PC-9 (cell line): ENCODE measurements at regions not wholly inside any gene's neighbourhood (a gene's known extent, or its start where the extent isn't known, plus 50 kb on each side); places are given as distances from the start of the nearest gene placed in this dataset.
"Not testable (repeated sequence)": the region's sequence is repeated elsewhere in the genome, so short reads cannot be mapped to it uniquely, and the experiment has no call there.

Experiments used
- BruUV-seq: library from RNA; stranded (reverse); fragments of 400-500 nt; replicated peaks from 2 replicates; lab custom pipeline; 2021; lab: Mats Ljungman, UMichigan
- CTCF ChIA-PET: fragments of 300-600 bp; sonication (Branson Sonifier 250); formaldehyde crosslinking; loops from one replicate; lab custom pipeline; 2022; ENCODE audit warnings: antibody characterized with exemption; lab: Charles Lee
- POLR2A ChIA-PET: fragments of 300-600 bp; sonication (Branson Sonifier 250); formaldehyde crosslinking; loops from one replicate; lab custom pipeline; 2022; ENCODE audit warnings: antibody characterized with exemption; ENCODE audit not compliant: unreplicated experiment; lab: Charles Lee
- DNase-seq, 2 experiments: peaks; one replicate each; pipeline versions ENCODE4 v3.0.0 to v3.0.0-alpha.2; 2015 to 2022; ENCODE audit warnings: mixed read lengths in 1 of 2
- H2AFZ ChIP-seq: fragments of 200-600 bp; sonication (generic); 2 replicates; pipeline ENCODE4 v1.8.1; 2017; ENCODE audit warnings: antibody characterized with exemption
- H3F3A ChIP-seq: fragments of 200-600 bp; sonication (generic); 2 replicates; pipeline ENCODE4 v1.8.1; 2017; ENCODE audit warnings: antibody characterized with exemption, mild to moderate bottlenecking, low read depth; ENCODE audit not compliant: insufficient read depth
- H3K27ac ChIP-seq: fragments of 200-600 bp; sonication (generic); 2 replicates; pipeline ENCODE4 v1.6.1; 2016; ENCODE audit warnings: mixed run types
- H3K27me3 ChIP-seq: fragments of 200-600 bp; sonication (generic); 2 replicates; pipeline ENCODE4 v1.6.1; 2016; ENCODE audit warnings: low read depth, mixed run types; ENCODE audit not compliant: insufficient read depth
- H3K36me3 ChIP-seq: fragments of 200-600 bp; sonication (generic); 2 replicates; pipeline ENCODE4 v1.6.1; 2016; ENCODE audit warnings: low read depth, mixed run types
- H3K4me1 ChIP-seq: fragments of 200-600 bp; sonication (generic); replicated peaks from 2 replicates; pipeline ENCODE4 v1.6.1; 2016; ENCODE audit warnings: mixed run types; ENCODE audit not compliant: insufficient read depth
- H3K4me2 ChIP-seq: fragments of 200-600 bp; sonication (generic); 2 replicates; pipeline ENCODE4 v1.6.1; 2017; ENCODE audit warnings: mixed run types
- H3K4me3 ChIP-seq: fragments of 200-600 bp; sonication (generic); 2 replicates; pipeline ENCODE4 v1.6.1; 2016; ENCODE audit warnings: mixed run types
- H3K79me2 ChIP-seq: fragments of 200-600 bp; sonication (generic); 2 replicates; pipeline ENCODE4 v1.6.1; 2017; ENCODE audit warnings: low read depth, mixed run types
- H3K9me2 ChIP-seq: fragments of 200-600 bp; sonication (generic); 2 replicates; pipeline ENCODE4 v1.8.1; 2017; ENCODE audit warnings: mild to moderate bottlenecking; ENCODE audit not compliant: insufficient read depth
- H3K9me3 ChIP-seq: fragments of 200-600 bp; sonication (generic); 2 replicates; pipeline ENCODE4 v1.8.1; 2016; ENCODE audit warnings: low read depth; ENCODE audit not compliant: insufficient read depth
- H4K20me1 ChIP-seq: fragments of 200-600 bp; sonication (generic); 2 replicates; pipeline ENCODE4 v1.8.1; 2017; ENCODE audit not compliant: insufficient read depth
- CTCF ChIP-seq: fragments of 200-600 bp; sonication (generic); conservative IDR thresholded peaks from 2 replicates; pipeline ENCODE4 v1.6.1; 2017; ENCODE audit warnings: mixed run types, antibody characterized with exemption, mild to moderate bottlenecking, moderate library complexity
- EZH2 ChIP-seq: fragments of 200-600 bp; sonication (generic); IDR thresholded peaks from 2 replicates; pipeline ENCODE4 v1.8.0; 2017; ENCODE audit warnings: antibody characterized with exemption, low read depth
- intact Hi-C: fragments of 100-400 bp; cut with micrococcal nuclease; formaldehyde crosslinking; loops from one replicate; pipeline ENCODE4 v1.10.0; 2022; ENCODE audit not compliant: unreplicated experiment

- H3K36me3 ChIP-seq = no peaks in the 10 kb centered on the region
- H3K27me3 ChIP-seq = no peaks in the 10 kb centered on the region
- ChIA-PET CTCF (no interaction called here), POLR2A (no interaction called here)
- no peak overlapping the region for H3K27ac ChIP-seq
- DNase-seq = peak in 1 of 2 experiments; percentile 6
- no peaks in the 10 kb centered on the region for H3K9me2 ChIP-seq
- BruUV-seq = no TSS peak
- no peaks in the 10 kb centered on the region for H3K9me3 ChIP-seq
- H3K4me3 ChIP-seq = no peak overlapping the region
- no peak overlapping the region for H3K4me2 ChIP-seq
- H3K4me1 ChIP-seq = no peaks in the 10 kb centered on the region
- intact Hi-C loops = loop anchor here (10.0 kb wide), 1 partner anchor 99 kb away; no protein-coding TSS in a partner anchor
- no peak overlapping the region for H2AFZ ChIP-seq
- no peak for TF ChIP-seq CTCF
- no peak for TF ChIP-seq EZH2
- H4K20me1 ChIP-seq = no peaks in the 10 kb centered on the region
- H3K79me2 ChIP-seq = no peaks in the 10 kb centered on the region
- H3F3A ChIP-seq = no peaks in the 10 kb centered on the region
These were observed 195.7 kb upstream of the IGFBP7 start for GRCh38 chr4:57305836-57306235.

- Histone ChIP-seq H4K20me1 (no peaks in the 10 kb centered on the region), H3K4me2 (no peak overlapping the region), H3K9me2 (no peaks in the 10 kb centered on the region), H3K36me3 (no peaks in the 10 kb centered on the region), H3K4me1 (no peaks in the 10 kb centered on the region), H2AFZ (no peak overlapping the region), H3K79me2 (no peaks in the 10 kb centered on the region), H3F3A (no peaks in the 10 kb centered on the region), H3K27ac (no peak overlapping the region), H3K9me3 (no peaks in the 10 kb centered on the region), H3K27me3 (no peaks in the 10 kb centered on the region), H3K4me3 (no peak overlapping the region)
- ChIA-PET CTCF (no interaction called here), POLR2A (no interaction called here)
- BruUV-seq = no TSS peak
- intact Hi-C loops = loop anchor here (10.0 kb wide), 1 partner anchor 102 kb away; no protein-coding TSS in a partner anchor
- TF ChIP-seq EZH2 (no peak), CTCF (no peak)
- peak in 1 of 2 experiments; percentile 51 for DNase-seq
These were observed 193.0 kb upstream of the IGFBP7 start for GRCh38 chr4:57303012-57303751.

GRCh38 chr4:57300300-57300699, 190.1 kb upstream of the IGFBP7 start:
- CTCF ChIA-PET, H2AFZ ChIP-seq, H3K4me3 ChIP-seq, H3K9me2 ChIP-seq, H3K27me3 ChIP-seq, H3K79me2 ChIP-seq, H3K4me1 ChIP-seq, H3K27ac ChIP-seq, H3K4me2 ChIP-seq, H3K36me3 ChIP-seq, H3F3A ChIP-seq, POLR2A ChIA-PET, BruUV-seq, H3K9me3 ChIP-seq, DNase-seq, H4K20me1 ChIP-seq: not testable (repeated sequence)
- intact Hi-C loops = loop anchor here (10.0 kb wide), 1 partner anchor 105 kb away; no protein-coding TSS in a partner anchor
